DOHH2 (cell line): ENCODE measurements at regions not wholly inside any gene's neighbourhood (a gene's known extent, or its start where the extent isn't known, plus 50 kb on each side); places are given as distances from the start of the nearest gene placed in this dataset.

Source experiments
- H3F3A ChIP-seq: fragments of 200-600 bp; sonication (generic), shearing (Covaris generic); 2 replicates; pipeline ENCODE4 v1.6.0; 2016; ENCODE audit warnings: antibody characterized with exemption, mild to moderate bottlenecking; ENCODE audit not compliant: control insufficient read depth, insufficient read depth
- H3K27ac ChIP-seq: fragments of 200-600 bp; sonication (generic); 2 replicates; pipeline ENCODE4 v1.5.1; 2014; ENCODE audit warnings: low read depth, mild to moderate bottlenecking, low read length, moderate library complexity
- H3K27me3 ChIP-seq: fragments of 200-600 bp; sonication (generic); 2 replicates; pipeline ENCODE4 v1.6.1; 2014; ENCODE audit warnings: mild to moderate bottlenecking, low read length, mixed read lengths; ENCODE audit not compliant: control insufficient read depth
- H3K36me3 ChIP-seq: fragments of 200-600 bp; sonication (generic); 2 replicates; pipeline ENCODE4 v1.6.1; 2014; ENCODE audit warnings: mild to moderate bottlenecking, low read length, moderate library complexity, mixed read lengths; ENCODE audit not compliant: control insufficient read depth
- H3K4me1 ChIP-seq: fragments of 200-600 bp; sonication (generic); 2 replicates; pipeline ENCODE4 v1.6.1; 2014; ENCODE audit warnings: mild to moderate bottlenecking, low read length, mixed read lengths; ENCODE audit not compliant: control insufficient read depth
- H3K4me2 ChIP-seq: fragments of 200-600 bp; sonication (generic); 2 replicates; pipeline ENCODE4 v1.6.0; 2014; ENCODE audit warnings: mild to moderate bottlenecking, low read length, moderate library complexity
- H3K4me3 ChIP-seq: fragments of 200-600 bp; sonication (generic); 2 replicates; pipeline ENCODE4 v1.5.1; 2014; ENCODE audit warnings: mild to moderate bottlenecking, low read length, mixed read lengths
- H3K79me2 ChIP-seq: fragments of 200-600 bp; sonication (generic); 2 replicates; pipeline ENCODE4 v1.6.1; 2014; ENCODE audit warnings: mild to moderate bottlenecking, low read length, mixed read lengths; ENCODE audit not compliant: control insufficient read depth
- H3K9me2 ChIP-seq: fragments of 200-600 bp; sonication (generic); replicated peaks from 2 replicates; pipeline ENCODE4 v1.6.1; 2014; ENCODE audit warnings: mild to moderate bottlenecking, low read length, mixed read lengths; ENCODE audit not compliant: control insufficient read depth
- H3K9me3 ChIP-seq: fragments of 200-600 bp; sonication (generic); 2 replicates; pipeline ENCODE4 v1.6.1; 2014; ENCODE audit warnings: antibody characterized with exemption, low read length, mixed read lengths; ENCODE audit not compliant: control insufficient read depth, insufficient read depth
- H4K20me1 ChIP-seq: fragments of 200-600 bp; sonication (generic); 2 replicates; pipeline ENCODE4 v1.6.0; 2014; ENCODE audit warnings: low read depth, mild to moderate bottlenecking, antibody characterized with exemption, low read length, moderate library complexity; ENCODE audit not compliant: control insufficient read depth, insufficient read depth
- CTCF ChIP-seq: fragments of 200-600 bp; sonication (generic); IDR thresholded peaks from one replicate; pipeline ENCODE4 v1.5.1; 2014; ENCODE audit warnings: antibody characterized with exemption, mild to moderate bottlenecking, low read depth, low read length; ENCODE audit not compliant: poor library complexity, severe bottlenecking
- EZH2phosphoT487 ChIP-seq: fragments of 200-600 bp; sonication (generic); IDR thresholded peaks from 2 replicates; pipeline ENCODE4 v1.6.1; 2017; ENCODE audit warnings: borderline replicate concordance, mild to moderate bottlenecking, antibody characterized with exemption, low read length, moderate library complexity, mixed read lengths

- Histone ChIP-seq H3K27ac (no peak overlapping the region), H3K36me3 (no peaks in the 10 kb centered on the region), H3K4me1 (no peaks in the 10 kb centered on the region), H3K27me3 (peaks cover 5% of the 10 kb centered on the region; the same call in 1 of the 2 replicates), H3K4me3 (no peak overlapping the region), H3K4me2 (no peak overlapping the region), H3K9me3 (no peaks in the 10 kb centered on the region), H4K20me1 (no peaks in the 10 kb centered on the region), H3F3A (no peaks in the 10 kb centered on the region), H3K79me2 (no peaks in the 10 kb centered on the region), H3K9me2 (no peaks in the 10 kb centered on the region)
- TF ChIP-seq EZH2phosphoT487: no peak
- TF ChIP-seq CTCF: no peak
Measured at GRCh38 chr15:77816983-77817382, 184.3 kb upstream of the LINGO1 start.

- no peak overlapping the region for H3K4me2 ChIP-seq
- no peaks in the 10 kb centered on the region for H3K9me2 ChIP-seq
- TF ChIP-seq CTCF (no peak), EZH2phosphoT487 (no peak)
- H3K27ac ChIP-seq: no peak overlapping the region
- no peaks in the 10 kb centered on the region for H3K79me2 ChIP-seq
- no peaks in the 10 kb centered on the region for H4K20me1 ChIP-seq
- no peaks in the 10 kb centered on the region for H3F3A ChIP-seq
- no peaks in the 10 kb centered on the region for H3K27me3 ChIP-seq
- H3K4me3 ChIP-seq: no peak overlapping the region
- no peaks in the 10 kb centered on the region for H3K36me3 ChIP-seq
- H3K4me1 ChIP-seq: no peaks in the 10 kb centered on the region
- no peaks in the 10 kb centered on the region for H3K9me3 ChIP-seq
Measured at GRCh38 chr15:77815015-77815414, 182.3 kb upstream of the LINGO1 start.

GRCh38 chr15:77812664-77813063 lies 180.0 kb upstream of the LINGO1 start:
- Histone ChIP-seq H3K9me2 (no peaks in the 10 kb centered on the region), H3K9me3 (no peaks in the 10 kb centered on the region), H4K20me1 (no peaks in the 10 kb centered on the region), H3K4me3 (no peak overlapping the region), H3K4me2 (no peak overlapping the region), H3K27me3 (no peaks in the 10 kb centered on the region), H3K4me1 (no peaks in the 10 kb centered on the region), H3K79me2 (no peaks in the 10 kb centered on the region), H3K27ac (no peak overlapping the region), H3F3A (no peaks in the 10 kb centered on the region), H3K36me3 (no peaks in the 10 kb centered on the region)
- TF ChIP-seq CTCF (no peak), EZH2phosphoT487 (no peak)

GRCh38 chr15:77811270-77811669 lies 178.6 kb upstream of the LINGO1 start:
- no peak overlapping the region for H3K4me3 ChIP-seq
- no peaks in the 10 kb centered on the region for H3K4me1 ChIP-seq
- no peaks in the 10 kb centered on the region for H3K9me3 ChIP-seq
- H3K9me2 ChIP-seq: no peaks in the 10 kb centered on the region
- H3K79me2 ChIP-seq: no peaks in the 10 kb centered on the region
- TF ChIP-seq EZH2phosphoT487 (no peak), CTCF (no peak)
- no peak overlapping the region for H3K27ac ChIP-seq
- H3K27me3 ChIP-seq: no peaks in the 10 kb centered on the region
- no peaks in the 10 kb centered on the region for H3F3A ChIP-seq
- no peaks in the 10 kb centered on the region for H4K20me1 ChIP-seq
- no peak overlapping the region for H3K4me2 ChIP-seq
- H3K36me3 ChIP-seq: no peaks in the 10 kb centered on the region
